Medulla oblongata (tissue), 1 donor: ENCODE measurements at regions not wholly inside any gene's neighbourhood (a gene's known extent, or its start where the extent isn't known, plus 50 kb on each side); places are given as distances from the start of the nearest gene placed in this dataset.
A peak's percentile ranks its signal among the peaks of the same experiment; 100 is the strongest.
"Not testable (repeated sequence)": the region's sequence is repeated elsewhere in the genome, so short reads cannot be mapped to it uniquely, and the experiment has no call there.

ENCODE experiments used
- DNase-seq: peaks from one replicate; pipeline ENCODE4 v3.0.0-alpha.2; 2015; ENCODE audit errors: extremely low spot score

DNA sequence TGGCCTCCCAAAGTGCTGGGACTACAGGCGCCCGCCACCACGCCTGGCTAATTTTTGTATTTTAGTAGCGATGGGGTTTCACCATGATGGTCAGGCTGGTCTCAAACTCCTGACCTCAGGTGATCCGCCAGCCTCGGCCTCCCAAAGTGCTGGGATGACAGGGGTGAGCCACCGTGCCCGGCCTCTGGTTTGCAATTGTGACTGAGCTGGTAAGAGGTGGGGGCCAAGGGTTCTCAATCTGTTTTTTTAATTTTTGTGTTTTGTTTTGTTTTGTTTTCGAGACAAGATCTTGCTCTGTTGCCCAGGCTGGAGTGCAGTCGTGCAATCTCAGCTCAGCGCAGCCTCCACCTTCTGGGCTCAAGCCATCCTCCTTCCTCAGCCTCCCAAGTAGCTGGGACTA lies 196.2 kb downstream of the CRLF2 start:
- DNase-seq: not testable (repeated sequence)

DNA sequence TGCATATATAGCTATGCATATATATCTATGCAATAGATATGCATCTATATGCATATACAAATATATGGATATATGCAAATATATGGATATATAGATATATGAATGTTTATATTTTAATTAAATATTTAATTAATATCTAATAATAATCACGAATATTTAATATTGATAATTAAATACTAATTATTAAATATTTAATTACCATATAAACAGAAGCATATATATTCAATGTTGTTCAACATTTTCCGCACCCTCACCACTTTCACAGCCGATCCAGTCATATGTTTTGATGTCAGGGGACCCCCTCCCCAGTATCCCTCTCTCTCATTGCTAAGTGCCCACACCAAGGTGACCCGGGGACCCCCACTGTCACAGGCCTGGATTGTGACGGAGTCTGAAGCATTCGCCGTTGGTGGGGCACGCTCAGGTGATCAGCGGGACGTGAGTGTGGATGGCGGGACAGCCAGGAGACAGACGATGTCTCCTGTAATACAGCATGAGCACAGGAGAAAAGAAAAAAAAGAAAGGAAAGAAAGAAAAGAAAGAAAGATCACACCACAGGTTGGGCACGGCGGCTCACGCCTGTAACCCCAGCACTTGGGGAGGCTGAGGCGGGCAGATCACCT lies 199.7 kb downstream of the CRLF2 start:
- DNase-seq: no peak

DNA sequence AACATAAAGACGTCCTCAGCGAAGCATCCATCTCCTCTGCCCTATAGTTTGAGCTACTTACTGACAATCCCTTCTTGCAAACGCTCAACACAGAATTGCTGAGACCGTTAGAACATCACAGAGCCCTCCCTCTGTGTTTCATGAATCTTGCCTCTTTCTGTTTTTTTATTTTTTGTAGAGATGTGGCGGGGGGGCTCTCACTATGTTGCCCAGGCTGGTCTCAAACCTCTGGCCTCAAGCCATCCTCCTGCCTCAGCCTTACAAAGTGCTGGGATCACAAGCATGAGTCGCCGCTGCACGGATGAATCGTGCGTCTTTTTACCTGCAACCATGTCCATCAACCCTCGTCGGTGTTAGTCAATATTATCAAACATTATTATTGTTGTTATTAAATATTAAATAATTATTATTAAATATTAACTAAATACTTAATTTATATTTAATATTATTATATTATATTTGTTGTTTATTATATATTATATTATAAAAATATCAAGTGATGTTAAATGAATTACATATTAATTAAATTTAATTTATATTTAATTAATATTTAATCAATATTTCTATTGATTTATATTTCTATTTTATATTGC lies 200.7 kb downstream of the CRLF2 start:
- DNase-seq: no peak

DNA sequence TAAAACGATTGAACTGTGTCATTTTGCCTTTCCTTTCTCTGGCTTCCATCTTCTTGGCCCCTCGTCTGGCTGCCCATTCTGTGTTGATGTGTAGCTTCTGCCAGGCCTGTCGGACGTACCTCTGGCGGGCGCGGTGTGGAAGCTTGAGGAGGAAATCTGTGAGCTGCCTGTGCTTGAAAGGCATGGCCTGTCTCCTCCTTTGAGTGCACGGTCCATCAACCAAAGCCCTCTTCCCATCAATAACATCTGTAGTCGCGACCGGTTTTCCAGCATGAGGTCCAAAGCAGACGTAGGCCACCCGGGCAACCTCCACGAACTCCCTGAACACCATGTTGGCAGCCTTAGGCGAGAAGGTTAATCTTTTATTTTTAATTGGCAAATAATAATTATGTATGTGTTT lies 202.7 kb downstream of the CRLF2 start:
- DNase-seq: no peak

DNA sequence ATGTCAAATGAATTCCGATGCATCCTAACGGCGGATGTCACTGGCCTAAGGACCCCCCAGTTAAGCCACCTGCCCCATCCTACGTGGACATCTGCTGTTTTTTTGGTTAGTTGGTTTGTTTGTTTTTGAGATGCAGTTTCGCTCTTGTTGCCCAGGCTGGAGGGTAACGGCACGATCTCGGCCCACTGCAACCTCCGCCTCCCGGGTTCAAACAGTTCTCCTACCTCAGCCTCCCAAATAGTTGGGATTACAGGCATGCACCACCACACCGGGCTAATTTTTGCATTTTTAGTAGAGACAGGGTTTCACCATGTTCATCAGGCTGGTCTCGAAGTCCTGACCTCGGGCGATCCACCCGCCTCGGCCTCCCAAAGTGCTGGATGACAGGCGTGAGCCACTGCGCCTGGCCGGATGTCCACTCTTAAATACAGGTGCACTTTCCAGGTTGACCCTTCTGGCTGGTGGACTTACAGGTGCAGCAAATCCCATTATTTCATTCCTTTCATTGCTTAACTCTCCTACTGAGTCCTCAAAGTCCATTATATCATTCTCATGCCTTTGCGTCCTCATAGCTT lies 206.2 kb downstream of the CRLF2 start:
- DNase-seq: no peak

DNA sequence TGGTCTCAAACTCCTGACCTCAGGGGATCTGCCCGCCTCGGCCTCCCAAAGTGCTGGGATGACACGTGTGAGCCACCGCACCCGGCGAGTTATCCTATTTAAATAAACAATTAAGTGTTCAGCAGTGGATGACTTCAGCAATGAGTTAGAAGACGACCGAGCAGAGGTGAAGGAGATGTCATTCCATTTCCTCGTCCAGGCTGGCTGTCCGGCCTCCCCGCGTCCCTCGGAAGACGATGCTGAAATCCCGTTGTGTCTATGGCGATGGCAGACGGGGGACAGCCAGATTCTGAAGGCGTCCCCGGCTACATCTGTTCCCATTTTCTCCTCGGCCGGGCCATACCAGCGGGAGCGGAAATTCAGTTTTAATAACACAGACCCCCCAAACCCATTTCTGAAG lies 209.8 kb downstream of the CRLF2 start:
- DNase-seq: no peak

DNA sequence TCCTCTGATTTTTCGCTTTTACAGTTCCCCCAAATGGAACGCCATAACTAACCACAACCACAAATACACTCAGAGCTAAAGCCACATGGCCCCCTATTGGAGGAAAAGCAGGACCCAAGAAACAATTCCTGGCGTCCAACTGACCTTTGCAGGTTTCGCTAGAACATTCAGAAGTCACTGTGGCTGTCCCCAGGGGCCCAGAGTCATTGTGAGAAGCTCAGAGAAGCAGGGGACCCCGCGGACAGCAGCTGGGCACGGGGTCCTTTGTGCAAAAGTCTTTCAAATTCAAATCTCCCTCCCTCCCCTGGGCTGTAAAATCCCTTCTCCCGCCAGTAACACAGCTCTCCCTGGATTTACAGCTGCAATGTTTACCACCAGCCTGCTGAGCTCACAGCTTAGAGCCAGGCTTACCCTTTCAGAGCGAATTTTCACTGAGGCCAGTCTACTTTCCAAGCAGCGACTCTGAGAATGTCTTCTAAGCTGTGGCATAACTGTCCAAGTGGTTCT lies 214.8 kb downstream of the CRLF2 start:
- no peak for DNase-seq

DNA sequence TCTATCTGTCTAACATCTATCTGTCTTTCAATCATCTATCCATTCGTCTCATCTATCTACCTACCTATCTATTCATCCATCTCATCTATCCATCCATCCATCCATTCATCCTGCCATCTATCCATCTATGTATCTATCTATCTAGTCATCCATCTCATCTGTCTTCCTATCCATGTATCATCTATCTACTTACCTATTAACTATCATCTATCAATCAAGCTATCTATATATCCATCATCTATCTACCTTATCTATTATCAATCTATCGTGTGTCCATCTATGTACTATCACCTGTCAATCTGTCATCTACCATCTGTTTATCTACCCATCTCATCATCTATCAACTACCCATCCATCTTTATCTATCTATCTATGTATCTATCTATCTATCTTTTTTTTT lies 217.7 kb downstream of the CRLF2 start:
- DNase-seq: no peak

DNA sequence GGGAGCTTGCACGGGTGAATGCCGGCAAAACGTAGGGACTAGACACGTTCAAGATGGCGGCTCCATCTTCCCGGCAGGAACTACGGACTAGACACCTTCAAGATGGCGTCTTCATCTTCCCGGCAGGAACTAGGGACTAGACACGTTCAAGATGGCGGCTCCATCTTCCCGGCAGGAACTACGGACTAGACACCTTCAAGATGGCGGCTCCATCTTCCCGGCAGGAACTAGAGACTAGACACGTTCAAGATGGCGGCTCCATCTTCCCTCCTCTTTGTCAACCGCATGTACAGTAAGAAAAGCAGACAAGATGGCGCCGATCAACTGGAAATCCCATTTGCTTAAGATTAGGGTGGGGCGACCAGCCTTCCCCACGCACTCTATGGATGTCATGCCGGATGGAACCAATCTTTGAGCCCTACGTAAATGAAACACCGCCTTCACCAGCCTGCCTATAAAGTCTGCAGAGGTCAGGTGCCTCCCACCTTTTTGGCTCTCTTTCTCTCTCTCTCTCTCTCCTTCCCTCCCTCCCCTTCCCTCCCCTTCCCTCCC lies 222.4 kb downstream of the CRLF2 start:
- peak; percentile 13 for DNase-seq

DNA sequence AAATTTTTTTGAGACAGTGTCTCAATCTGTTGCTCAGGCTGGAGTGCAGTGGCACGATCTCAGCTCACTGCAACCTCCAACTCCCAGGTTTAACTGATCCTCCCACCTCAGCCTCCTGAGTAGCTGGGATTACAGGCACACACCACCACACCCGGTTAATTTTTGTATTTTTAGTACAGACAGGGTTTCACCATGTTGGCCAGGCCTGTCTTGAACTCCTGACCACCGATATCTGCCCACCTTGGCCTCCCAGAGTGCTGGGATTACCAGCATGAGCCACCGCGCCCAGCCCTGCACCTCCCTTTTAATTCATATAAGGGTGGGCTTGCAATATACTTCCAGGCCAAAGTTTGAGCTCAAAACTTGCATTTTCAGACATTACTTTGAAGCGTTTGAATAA lies 223.9 kb downstream of the CRLF2 start:
- DNase-seq: not testable (repeated sequence)

DNA sequence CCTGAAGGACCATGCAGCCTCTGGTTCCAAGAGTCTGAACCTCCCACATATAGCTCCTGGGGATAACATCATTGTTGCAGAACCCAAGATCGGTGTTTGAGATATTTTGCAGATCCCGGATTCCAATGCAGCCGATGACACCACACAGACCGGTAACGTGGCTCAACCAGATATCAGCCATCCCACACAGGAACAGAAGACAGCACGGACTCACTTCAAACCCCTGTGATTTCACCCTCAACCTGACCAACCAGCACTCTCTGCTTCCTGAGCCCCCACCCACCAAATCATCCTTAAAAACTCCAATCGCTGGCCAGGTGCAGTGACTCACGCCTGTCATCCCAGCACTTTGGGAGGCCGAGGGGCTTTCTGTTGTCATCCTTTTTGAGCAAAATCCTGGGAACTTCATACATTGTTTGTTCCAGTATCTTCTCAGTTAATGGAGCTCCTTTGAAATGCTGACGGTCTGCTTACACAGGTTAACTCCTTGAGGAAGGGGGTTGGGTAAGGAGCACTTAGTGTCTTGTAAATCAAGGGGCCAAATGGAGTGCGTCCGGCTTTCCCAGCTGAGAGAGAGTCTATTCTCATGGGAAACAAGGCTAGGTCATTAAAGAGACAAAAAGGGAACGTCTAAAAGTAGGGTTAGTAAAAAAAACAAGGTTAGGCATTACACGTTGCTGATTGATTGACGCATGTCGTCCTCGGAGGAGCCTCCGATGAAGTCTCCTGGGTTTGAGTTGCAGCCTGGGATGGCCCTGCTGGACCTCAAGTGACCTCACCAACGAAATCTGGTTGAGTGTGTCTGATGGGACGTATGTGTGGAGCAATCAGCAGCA lies 230.4 kb downstream of the CRLF2 start:
- DNase-seq: no peak

DNA sequence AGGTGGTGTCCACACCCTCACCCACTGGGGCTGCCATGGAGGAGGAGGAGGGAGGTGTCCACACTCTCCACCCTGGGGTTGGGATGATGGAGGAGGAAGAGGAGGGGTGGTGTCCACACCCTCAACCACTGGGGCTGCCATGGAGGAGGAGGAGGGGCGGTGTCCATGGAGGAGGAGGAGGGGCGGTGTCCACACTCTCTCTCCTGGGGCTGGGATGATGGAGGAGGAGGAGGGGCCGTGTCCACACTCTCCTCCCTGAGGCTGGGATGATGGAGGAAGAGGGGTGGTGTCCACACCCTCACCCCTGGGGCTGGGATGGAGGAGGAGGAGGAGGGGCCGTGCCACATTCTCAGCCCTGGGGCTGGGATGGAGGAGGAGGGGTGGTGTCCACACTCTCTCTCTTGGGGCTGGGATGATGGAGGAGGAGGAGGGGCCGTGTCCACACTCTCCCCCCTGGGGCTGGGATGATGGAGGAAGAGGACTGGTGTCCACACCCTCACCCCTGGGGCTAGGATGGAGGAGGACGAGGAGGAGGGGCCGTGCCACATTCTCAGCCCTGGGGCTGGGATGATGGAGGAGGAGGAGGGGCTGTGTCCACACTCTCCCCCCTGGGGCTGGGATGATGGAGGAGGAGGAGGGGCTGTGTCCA lies 231.7 kb downstream of the CRLF2 start:
- DNase-seq: no peak

DNA sequence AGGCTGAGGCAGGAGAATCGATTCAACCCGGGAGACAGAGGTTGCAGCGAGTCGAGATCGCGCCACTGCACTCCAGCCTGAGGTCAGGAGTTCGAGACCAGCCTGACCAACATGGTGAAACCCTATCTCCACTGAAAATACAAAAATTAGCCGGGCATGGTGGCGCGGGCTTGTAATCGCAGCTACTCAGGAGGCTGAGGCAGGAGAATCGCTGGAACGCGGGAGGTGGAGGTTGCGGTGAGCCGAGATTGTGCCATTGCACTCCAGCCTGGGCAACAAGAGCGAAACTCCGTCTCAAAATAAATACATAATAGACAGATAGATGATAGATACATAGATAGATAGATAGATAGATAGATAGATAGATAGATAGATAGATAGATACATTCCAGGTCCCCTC lies 233.3 kb downstream of the CRLF2 start:
- DNase-seq: not testable (repeated sequence)

DNA sequence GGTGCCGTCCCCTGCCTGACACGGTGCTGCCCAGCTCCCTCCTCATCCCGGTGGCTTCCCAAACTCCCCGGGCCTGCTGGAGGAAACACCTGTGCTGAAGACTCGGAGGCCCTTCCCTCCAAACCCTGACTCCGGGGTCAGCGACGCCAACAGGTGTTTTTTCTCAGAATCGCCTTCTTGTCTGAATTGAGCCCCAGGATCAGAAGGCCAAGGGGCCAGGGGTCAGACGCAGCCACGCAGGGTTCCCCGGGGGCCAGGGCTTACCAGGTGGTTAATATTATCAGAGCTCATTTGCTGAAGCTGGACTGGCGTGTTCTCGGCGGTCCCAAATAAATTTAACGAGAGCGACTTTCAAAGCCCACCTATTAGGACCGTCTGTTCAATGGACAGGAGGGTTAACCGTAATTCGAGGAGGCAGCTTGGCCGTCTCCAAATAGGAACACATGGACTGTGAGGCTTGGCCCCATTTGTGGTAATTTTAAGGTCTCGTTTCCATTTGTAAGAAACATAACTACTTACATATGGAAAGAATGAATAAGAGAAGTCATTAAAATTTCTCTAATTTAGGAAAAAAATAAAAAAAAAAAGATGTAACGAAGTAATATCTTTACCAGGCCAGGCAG lies 239.3 kb downstream of the CRLF2 start:
- no peak for DNase-seq

DNA sequence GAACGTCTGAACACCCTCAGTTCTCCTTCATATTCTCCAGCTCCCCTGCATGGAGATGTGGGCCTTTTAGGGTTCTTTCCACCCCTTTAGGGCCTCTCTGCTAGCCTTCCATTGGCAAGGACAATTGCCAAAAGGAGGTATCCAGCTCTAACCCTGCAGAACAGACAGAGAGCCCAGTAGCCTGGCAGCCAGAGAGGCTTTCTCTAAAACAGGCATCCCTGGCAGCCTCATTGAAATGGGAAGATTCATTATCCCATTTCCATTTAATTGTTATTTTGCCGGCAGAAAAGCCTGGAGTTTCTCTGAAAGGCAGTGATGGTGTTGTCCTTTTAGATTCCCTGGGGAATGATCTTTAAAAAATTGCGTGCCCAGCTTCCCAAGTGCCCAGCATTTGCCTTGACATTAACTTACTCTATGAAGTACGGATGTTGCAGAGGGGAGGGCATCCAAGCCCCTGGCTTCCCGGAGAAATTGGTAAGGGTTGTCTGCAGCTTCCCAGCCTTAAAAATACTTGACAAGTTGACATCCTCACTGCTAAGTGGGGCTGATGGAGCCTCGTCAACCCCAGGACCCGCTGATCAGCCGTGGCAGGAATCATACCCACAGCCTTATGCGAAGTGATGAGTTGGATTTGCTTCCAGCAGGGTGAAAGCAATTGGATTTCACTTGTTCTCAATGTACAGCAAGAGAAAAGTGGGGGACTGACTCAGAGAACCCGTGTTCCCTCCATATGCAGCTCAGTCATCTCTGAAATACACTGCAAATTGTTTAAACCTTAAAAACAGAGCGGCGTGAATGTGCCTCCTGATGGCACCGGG lies 244.1 kb downstream of the CRLF2 start:
- no peak for DNase-seq

DNA sequence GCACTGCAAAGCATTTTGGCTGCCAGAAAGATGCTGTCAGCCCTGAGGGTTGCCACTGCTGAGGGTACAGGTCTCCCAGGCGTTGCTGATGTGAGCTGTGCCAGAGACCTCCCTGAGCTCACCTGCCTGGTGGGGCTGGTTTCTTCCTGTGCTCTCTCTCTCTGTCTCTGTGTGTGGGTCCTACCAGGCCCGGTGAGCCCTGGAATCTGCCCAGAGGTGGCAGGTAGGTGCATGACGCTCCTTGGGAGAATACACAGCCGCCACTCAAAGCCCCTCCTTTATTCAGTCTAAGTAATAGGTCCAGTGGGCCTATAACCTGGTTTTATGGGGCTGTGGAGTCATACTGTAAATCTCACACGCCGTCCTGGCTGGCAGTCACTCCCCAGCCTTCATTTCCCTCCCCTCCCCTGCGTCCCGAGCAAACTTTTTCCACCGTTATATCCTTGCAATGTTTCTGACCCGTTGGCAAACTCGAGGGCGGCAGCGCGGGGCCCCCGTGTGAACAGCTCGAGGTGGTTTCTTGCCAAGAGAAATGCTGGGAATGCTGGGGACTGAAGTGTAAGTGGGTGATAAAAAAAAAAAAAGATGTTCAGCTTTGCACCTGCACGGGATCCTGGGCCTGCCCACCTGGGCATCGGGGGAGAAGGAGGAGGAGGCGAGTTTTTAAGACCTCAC lies 245.9 kb downstream of the CRLF2 start:
- no peak for DNase-seq

DNA sequence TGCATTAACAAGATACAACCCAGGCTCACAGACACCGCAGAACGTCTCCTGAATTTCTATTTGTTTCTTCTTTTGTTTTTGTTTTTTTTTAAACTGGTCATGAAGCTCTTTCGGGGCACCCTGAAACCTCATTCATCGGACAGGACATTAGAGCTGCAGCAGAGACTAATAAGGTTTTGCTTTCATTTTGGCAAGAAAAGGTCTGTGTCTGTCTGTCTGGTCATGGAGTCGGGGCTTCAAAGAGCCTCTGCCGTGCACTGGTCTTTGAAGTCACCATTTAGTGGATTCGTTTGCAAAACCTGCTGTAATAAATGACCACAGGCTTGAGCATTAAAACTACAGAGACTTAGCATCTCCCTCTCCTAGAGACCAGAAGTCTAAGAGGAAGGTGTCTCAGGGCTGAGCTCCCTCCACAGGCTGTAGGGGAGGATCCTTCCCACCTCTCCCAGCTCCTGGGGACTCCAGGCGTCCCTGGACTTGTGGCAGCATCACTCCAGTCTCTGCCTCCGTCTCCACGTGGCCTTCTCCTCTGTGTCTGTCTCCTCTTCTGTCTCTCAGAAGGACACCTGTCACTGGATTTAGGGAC lies 247.5 kb downstream of the CRLF2 start:
- DNase-seq: no peak

DNA sequence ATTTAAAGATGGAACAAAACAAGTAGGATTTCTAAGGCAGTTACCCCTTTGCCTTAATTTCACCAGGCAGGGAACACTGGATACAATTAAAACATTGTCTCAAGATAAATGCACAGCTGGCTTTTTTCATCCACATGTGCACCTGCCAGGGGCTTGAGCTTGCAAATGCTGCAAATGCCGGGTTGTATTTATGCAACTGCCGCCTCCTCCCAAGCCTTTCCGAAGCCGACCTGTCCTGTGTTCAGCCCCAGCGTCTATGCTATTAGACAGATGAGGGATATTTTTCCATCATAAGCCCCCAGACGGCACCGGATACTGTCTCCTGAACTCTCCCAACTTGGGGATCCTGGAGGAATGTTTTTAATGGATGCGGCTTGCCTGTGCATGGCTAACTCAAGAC lies 251.6 kb downstream of the CRLF2 start:
- DNase-seq: no peak

DNA sequence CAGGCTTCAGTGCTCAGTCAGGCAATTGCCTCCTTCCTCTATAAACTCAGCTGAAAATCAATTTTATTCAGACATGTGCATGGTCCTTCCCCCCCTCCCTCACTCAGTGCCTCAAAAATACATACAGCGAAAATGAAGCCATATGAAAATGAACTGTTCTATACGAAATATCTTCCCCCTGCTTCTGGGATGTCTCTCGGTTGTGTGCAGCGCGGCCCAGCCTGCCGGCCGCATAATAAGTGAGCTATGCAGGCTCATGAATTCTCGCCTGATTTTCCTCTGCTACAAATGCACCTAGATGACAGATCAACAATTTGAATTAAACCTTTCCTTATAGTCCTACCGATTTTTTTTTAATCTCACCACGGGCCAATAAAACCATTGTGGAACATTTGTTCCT lies 252.9 kb downstream of the CRLF2 start:
- no peak for DNase-seq
